ENCODE measurements at regions not wholly inside any gene's neighbourhood (a gene's known extent, or its start where the extent isn't known, plus 50 kb on each side); places are given as distances from the start of the nearest gene placed in this dataset.

DNA sequence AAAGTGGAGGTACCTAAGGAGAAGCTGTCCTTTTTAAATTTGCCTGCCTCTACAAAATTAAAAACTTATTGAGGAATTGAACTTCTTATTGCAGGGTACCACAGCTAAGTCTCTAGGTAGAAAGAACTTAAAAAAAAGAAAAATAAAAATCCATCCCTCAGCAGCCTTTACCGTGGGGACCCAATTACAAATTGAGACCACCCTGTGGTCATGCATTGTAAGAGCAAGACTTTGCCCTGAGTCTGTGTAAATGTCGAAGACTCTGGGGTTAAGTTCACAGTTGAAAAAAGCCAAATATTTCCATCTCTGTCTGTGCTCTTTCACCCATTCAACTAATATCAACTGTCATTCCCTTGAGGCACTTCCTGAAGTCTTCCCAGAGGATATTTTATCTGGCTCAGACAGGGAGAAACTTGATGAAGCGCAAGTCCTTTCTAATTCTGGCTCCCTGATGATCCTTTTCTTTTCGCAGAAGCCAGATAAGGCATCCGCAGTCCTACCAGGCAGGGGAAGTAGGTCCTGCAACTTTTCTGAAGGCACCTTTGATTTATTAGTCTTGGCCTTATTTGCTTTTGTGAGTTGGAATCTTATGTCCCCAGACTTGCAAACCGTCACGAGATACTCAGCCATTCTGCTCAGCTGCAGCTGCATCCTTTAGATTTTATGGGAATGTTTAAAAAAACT lies 323.8 kb upstream of the WWC1 start:
- TF ChIP-seq, protein P1, sequence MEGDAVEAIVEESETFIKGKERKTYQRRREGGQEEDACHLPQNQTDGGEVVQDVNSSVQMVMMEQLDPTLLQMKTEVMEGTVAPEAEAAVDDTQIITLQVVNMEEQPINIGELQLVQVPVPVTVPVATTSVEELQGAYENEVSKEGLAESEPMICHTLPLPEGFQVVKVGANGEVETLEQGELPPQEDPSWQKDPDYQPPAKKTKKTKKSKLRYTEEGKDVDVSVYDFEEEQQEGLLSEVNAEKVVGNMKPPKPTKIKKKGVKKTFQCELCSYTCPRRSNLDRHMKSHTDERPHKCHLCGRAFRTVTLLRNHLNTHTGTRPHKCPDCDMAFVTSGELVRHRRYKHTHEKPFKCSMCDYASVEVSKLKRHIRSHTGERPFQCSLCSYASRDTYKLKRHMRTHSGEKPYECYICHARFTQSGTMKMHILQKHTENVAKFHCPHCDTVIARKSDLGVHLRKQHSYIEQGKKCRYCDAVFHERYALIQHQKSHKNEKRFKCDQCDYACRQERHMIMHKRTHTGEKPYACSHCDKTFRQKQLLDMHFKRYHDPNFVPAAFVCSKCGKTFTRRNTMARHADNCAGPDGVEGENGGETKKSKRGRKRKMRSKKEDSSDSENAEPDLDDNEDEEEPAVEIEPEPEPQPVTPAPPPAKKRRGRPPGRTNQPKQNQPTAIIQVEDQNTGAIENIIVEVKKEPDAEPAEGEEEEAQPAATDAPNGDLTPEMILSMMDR (IDR thresholded peaks at IDR 0.05) = no peak
- no peak for TF ChIP-seq ZFX (IDR thresholded peaks at IDR 0.05; ENCODE audit: borderline replicate concordance)
